RWPE1 (cell line): ENCODE measurements at regions not wholly inside any gene's neighbourhood (a gene's known extent, or its start where the extent isn't known, plus 50 kb on each side); places are given as distances from the start of the nearest gene placed in this dataset.

Experiments used
- CTCF ChIA-PET: fragments of 350-600 bp; sonication (Branson Sonifier 250); formaldehyde crosslinking; extraction: SDS; loops from one replicate; lab custom pipeline; 2021; lab: Yijun Ruan, JAX
- POLR2A ChIA-PET: fragments of 400-600 bp; formaldehyde crosslinking; extraction: SDS; loops from one replicate; lab custom pipeline; 2020; ENCODE audit warnings: antibody characterized with exemption; ENCODE audit not compliant: low non-redundant PET; lab: Yijun Ruan, JAX
- DNase-seq: peaks from one replicate; pipeline ENCODE4 v3.0.0; 2012; ENCODE audit warnings: low spot score
- H3K27ac ChIP-seq: fragments of 450-650 bp; 2 replicates; pipeline ENCODE4 v1.5.1; 2017
- CTCF ChIP-seq: fragments of 450-650 bp; conservative IDR thresholded peaks from 2 replicates; pipeline ENCODE4 v1.5.1; 2017; ENCODE audit warnings: low read depth, mild to moderate bottlenecking

- ChIA-PET POLR2A (no interaction called here), CTCF (interaction anchor here (0.6 kb wide), 1 partner anchor 131 kb away, joined by 5 read pairs; no protein-coding TSS in a partner anchor)
- no peak overlapping the region for H3K27ac ChIP-seq
- no peak for TF ChIP-seq CTCF
- DNase-seq: no peak
Observed at GRCh38 chr4:176927117-176927516, 134.4 kb upstream of the VEGFC start.

DNA sequence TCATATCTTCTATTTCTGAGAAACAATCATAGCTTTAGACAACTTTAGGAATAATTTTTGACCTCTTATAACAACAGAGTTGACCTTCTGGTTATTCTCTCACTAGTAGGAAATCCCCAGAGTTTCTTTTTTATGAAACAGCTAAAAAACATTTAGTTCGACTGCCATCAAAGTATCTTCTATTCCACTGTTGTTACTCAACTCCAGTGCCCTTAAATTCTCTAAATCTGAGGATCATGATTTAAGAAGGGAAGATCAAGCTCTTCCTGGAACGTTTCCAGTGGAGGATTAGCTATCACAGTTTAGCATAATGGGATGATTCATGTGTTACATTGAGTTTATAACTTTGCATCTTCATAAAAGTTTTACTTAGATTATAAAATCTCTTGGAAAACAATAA, 134.9 kb upstream of the VEGFC start:
- no peak for TF ChIP-seq CTCF
- ChIA-PET CTCF (interaction anchor here (0.6 kb wide), 1 partner anchor 132 kb away, joined by 5 read pairs; no protein-coding TSS in a partner anchor), POLR2A (no interaction called here)
- DNase-seq: peak; percentile 60
- H3K27ac ChIP-seq: no peak overlapping the region

- no peak for TF ChIP-seq CTCF
- POLR2A ChIA-PET: no interaction called here
- no peak for DNase-seq
- no peak overlapping the region for H3K27ac ChIP-seq
- CTCF ChIA-PET: interaction anchor here (0.7 kb wide), 1 partner anchor 280 kb away, joined by 7 read pairs; no protein-coding TSS in a partner anchor
Observed at GRCh38 chr4:176939445-176939844, 146.7 kb upstream of the VEGFC start.

- no peak for TF ChIP-seq CTCF
- no peak for DNase-seq
- H3K27ac ChIP-seq: no peak overlapping the region
- ChIA-PET POLR2A (no interaction called here), CTCF (no interaction called here)
Observed at GRCh38 chr4:176945334-176945733, 152.6 kb upstream of the VEGFC start.

DNA sequence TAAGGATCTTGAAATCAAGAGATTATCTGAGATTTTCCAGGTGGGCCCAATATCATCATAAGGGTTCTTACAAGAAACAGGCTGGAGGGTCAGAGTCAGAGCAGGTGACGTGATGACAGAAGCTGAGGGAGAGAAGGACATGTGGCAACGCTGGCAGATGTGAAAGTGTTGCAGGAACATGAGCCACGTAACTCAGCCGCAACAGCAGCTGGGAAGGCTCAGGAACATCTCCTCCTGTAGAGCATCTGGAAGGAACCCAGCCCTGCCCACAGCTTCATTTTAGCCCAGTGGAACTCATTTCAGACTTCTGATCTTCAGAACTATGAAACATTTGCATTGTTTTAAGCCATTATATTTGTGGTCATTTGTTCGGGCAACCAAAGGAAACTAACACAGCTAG, 156.3 kb upstream of the VEGFC start:
- no peak for TF ChIP-seq CTCF
- ChIA-PET POLR2A (no interaction called here), CTCF (interaction anchor here (0.7 kb wide), 1 partner anchor 45 kb away, joined by 3 read pairs; no protein-coding TSS in a partner anchor)
- DNase-seq: no peak
- H3K27ac ChIP-seq: no peak overlapping the region

GRCh38 chr4:176953021-176953420, 160.3 kb upstream of the VEGFC start:
- DNase-seq: no peak
- CTCF ChIA-PET: no interaction called here
- POLR2A ChIA-PET: no interaction called here

More at GRCh38 chr4:176953021-176953420, 160.3 kb upstream of the VEGFC start:
- no peak overlapping the region for H3K27ac ChIP-seq
- TF ChIP-seq CTCF: no peak
